HFFc6 (cell line): ENCODE measurements at regions not wholly inside any gene's neighbourhood (a gene's known extent, or its start where the extent isn't known, plus 50 kb on each side); places are given as distances from the start of the nearest gene placed in this dataset.
"Not testable (repeated sequence)": the region's sequence is repeated elsewhere in the genome, so short reads cannot be mapped to it uniquely, and the experiment has no call there.

Experiments
- DNase-seq: peaks from one replicate; pipeline ENCODE4 v3.0.0-alpha.2; 2018
- H3K27ac Mint-ChIP-seq: 2 replicates; pipeline ENCODE4 v1.8.0; 2020; ENCODE audit warnings: mild to moderate bottlenecking, mixed read lengths
- H3K27me3 Mint-ChIP-seq: 2 replicates; pipeline ENCODE4 v1.8.0; 2021; ENCODE audit warnings: mild to moderate bottlenecking, moderate library complexity, mixed read lengths; ENCODE audit not compliant: insufficient read depth
- H3K36me3 Mint-ChIP-seq: 2 replicates; pipeline ENCODE4 v1.8.0; 2021; ENCODE audit warnings: low read depth, mixed read lengths
- H3K4me1 Mint-ChIP-seq: 2 replicates; pipeline ENCODE4 v1.8.0; 2020; ENCODE audit warnings: low read depth, mixed read lengths
- H3K4me3 Mint-ChIP-seq: 2 replicates; pipeline ENCODE4 v1.8.0; 2020; ENCODE audit warnings: mild to moderate bottlenecking, moderate library complexity, mixed read lengths
- H3K9me3 Mint-ChIP-seq: 2 replicates; pipeline ENCODE4 v1.8.0; 2020; ENCODE audit warnings: mild to moderate bottlenecking, mixed read lengths
- CTCF ChIP-seq: fragments of 200-600 bp; sonication (generic); IDR thresholded peaks from 2 replicates; pipeline ENCODE4 v1.5.0; 2021; ENCODE audit warnings: antibody characterized with exemption, mild to moderate bottlenecking

GRCh38 chr9:17075146-17075757 is 59.6 kb upstream of the CNTLN start:
- Mint-ChIP-seq H3K9me3 (no peaks in the 10 kb centered on the region), H3K36me3 (no peaks in the 10 kb centered on the region), H3K4me1 (peaks cover 10% of the 10 kb centered on the region; the same call in 1 of the 2 replicates), H3K27me3 (no peaks in the 10 kb centered on the region), H3K4me3 (no peak overlapping the region), H3K27ac (no peak overlapping the region)
- DNase-seq, result no peak
- TF ChIP-seq CTCF, result no peak

DNA sequence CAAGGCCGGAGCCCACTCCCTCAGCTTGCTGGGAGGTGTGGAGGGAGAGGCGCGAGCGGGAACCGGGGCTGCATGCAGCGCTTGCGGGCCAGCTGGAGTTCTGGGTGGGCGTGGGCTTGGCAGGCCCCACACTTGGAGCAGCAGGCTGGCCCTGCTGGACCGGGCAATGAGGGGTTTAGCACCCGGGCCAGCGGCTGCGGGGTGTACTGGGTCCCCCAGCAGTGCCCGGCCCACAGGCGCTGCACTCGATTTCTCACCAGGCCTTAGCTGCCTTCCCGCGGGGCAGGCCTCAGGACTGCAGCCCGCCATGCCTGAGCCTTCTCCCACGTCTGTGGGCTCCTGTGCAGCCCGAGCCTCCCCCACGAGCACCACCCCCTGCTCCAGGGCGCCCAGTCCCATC is 62.3 kb upstream of the CNTLN start:
- not testable (repeated sequence) for H3K4me3 Mint-ChIP-seq, DNase-seq, H3K36me3 Mint-ChIP-seq, H3K27me3 Mint-ChIP-seq, H3K9me3 Mint-ChIP-seq, H3K27ac Mint-ChIP-seq
- H3K4me1 Mint-ChIP-seq, result peaks cover 16% of the 10 kb centered on the region; the same call in 1 of the 2 replicates

DNA sequence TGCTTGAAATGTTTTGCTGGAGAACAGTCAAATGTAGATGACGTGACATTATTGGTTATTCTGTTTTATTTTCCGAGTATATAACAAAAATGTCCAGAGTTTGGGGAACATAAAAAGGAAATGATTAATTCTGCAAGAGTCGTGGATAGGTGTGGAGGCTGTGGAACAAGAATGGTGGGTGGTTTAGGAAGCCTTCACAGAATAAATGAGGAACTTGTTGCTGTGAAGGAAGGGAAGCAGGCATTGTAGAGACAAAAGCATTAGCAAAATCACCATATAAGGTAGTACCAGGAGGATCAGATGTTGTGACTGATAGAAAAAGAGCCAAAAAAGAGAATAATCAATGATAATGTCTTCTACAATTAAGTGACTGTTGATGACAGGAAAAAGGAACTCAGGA is 66.2 kb upstream of the CNTLN start:
- DNase-seq, result no peak
- no peak overlapping the region for H3K27ac Mint-ChIP-seq
- H3K36me3 Mint-ChIP-seq, result no peaks in the 10 kb centered on the region
- no peak overlapping the region for H3K4me3 Mint-ChIP-seq
- H3K27me3 Mint-ChIP-seq, result no peaks in the 10 kb centered on the region
- TF ChIP-seq CTCF, result no peak
- 0 out of 2 replicates have a peak, but pooled peaks cover 5% of the 10 kb centered on the region for H3K4me1 Mint-ChIP-seq
- H3K9me3 Mint-ChIP-seq, result no peaks in the 10 kb centered on the region

DNA sequence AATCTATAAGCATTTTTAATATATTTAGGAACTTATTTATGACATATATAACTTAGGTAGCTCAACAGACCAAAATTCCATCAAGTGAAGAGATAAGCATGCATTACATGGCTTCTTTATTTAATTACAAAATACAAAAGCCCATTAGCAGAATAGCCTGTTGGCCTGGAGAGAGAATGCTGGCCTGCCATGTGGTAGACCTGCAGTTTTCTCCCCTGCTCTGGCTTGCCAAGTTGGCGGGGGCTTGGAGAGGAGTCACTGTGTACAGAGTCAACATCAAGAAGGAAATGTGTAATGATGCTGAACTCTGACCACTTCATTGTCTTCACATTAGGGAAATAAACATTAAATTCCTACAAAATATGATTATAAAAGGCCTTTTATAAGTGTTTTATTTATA is 69.8 kb upstream of the CNTLN start:
- Mint-ChIP-seq H3K4me3 (no peak overlapping the region), H3K36me3 (no peaks in the 10 kb centered on the region), H3K4me1 (0 out of 2 replicates have a peak, but pooled peaks cover 5% of the 10 kb centered on the region), H3K27ac (no peak overlapping the region), H3K9me3 (no peaks in the 10 kb centered on the region), H3K27me3 (no peaks in the 10 kb centered on the region)
- DNase-seq, result no peak
- no peak for TF ChIP-seq CTCF

- Mint-ChIP-seq H3K27me3 (no peaks in the 10 kb centered on the region), H3K36me3 (no peaks in the 10 kb centered on the region), H3K4me1 (0 out of 2 replicates have a peak, but pooled peaks cover 5% of the 10 kb centered on the region), H3K27ac (no peak overlapping the region), H3K4me3 (no peak overlapping the region), H3K9me3 (no peaks in the 10 kb centered on the region)
- no peak for TF ChIP-seq CTCF
- DNase-seq, result no peak
Measured at GRCh38 chr9:17064558-17064957, 70.3 kb upstream of the CNTLN start.

DNA sequence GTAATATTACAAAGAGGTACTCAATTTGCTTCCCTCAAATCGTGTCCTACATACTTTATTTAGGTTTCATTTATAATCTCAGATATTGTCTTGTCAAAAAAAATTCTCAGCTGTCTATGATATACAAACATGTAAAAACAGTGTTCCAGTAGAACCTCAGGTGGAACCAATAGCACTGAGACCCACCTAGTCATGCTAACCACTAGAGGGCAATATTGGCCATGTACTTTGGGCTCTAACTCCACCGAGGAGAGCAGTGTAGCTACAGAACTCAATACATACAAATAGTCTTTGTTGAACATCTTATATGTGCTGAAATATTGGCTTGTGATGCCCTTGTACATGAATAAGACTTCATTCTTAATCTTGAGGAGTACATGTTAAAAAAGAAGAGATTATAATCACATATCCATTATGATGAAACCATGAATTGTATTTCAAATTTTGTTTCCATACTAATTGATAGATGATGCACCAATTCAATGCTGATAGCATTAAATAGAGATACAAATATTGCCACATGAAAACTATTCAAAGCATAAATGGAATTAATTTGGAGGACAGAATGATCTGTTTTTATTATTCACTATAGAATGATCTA is 71.2 kb upstream of the CNTLN start:
- Mint-ChIP-seq H3K4me3 (no peak overlapping the region), H3K27me3 (no peaks in the 10 kb centered on the region), H3K9me3 (no peaks in the 10 kb centered on the region), H3K4me1 (0 out of 2 replicates have a peak, but pooled peaks cover 2% of the 10 kb centered on the region), H3K27ac (no peak overlapping the region), H3K36me3 (no peaks in the 10 kb centered on the region)
- peak; percentile 41 for DNase-seq
- peak; percentile 91 for TF ChIP-seq CTCF
